WERI-Rb-1 (cell line): ENCODE measurements at regions not wholly inside any gene's neighbourhood (a gene's known extent, or its start where the extent isn't known, plus 50 kb on each side); places are given as distances from the start of the nearest gene placed in this dataset.

Experiments used
- DNase-seq: peaks from one replicate; pipeline ENCODE4 v3.0.0-alpha.2; 2020
- H3K27ac ChIP-seq: fragments of 250-450 bp; sonication (Bioruptor Pico); 2 replicates; pipeline ENCODE4 v1.5.1; 2020; ENCODE audit warnings: mild to moderate bottlenecking, moderate library complexity
- H3K27me3 ChIP-seq: fragments of 250-450 bp; sonication (Bioruptor Pico); 2 replicates; pipeline ENCODE4 v1.5.1; 2021; ENCODE audit warnings: mild to moderate bottlenecking, low read depth, moderate library complexity; ENCODE audit not compliant: insufficient read depth, severe bottlenecking
- H3K36me3 ChIP-seq: fragments of 250-450 bp; sonication (Bioruptor Pico); 2 replicates; pipeline ENCODE4 v1.5.1; 2020; ENCODE audit warnings: mild to moderate bottlenecking, moderate library complexity
- H3K4me3 ChIP-seq: 2 replicates; pipeline ENCODE4 v1.5.1; 2011; ENCODE audit warnings: low read depth, mild to moderate bottlenecking, control low read depth, low read length
- H3K9me3 ChIP-seq: fragments of 250-450 bp; sonication (Bioruptor Pico); 2 replicates; pipeline ENCODE4 v1.5.1; 2021; ENCODE audit warnings: mild to moderate bottlenecking, moderate library complexity; ENCODE audit not compliant: severe bottlenecking
- CTCF ChIP-seq: IDR thresholded peaks from 2 replicates; pipeline ENCODE4 v1.5.1; 2011; ENCODE audit warnings: low read depth, mild to moderate bottlenecking, control low read depth, inconsistent platforms, low read length

GRCh38 chr2:120496759-120497158 is 150.8 kb downstream of the INHBB start:
- no peak overlapping the region for H3K27ac ChIP-seq
- DNase-seq = no peak
- no peaks in the 10 kb centered on the region for H3K27me3 ChIP-seq
- no peaks in the 10 kb centered on the region for H3K36me3 ChIP-seq
- no peaks in the 10 kb centered on the region for H3K9me3 ChIP-seq
- no peak for TF ChIP-seq CTCF
- H3K4me3 ChIP-seq = no peak overlapping the region

- Histone ChIP-seq H3K4me3 (no peak overlapping the region), H3K27me3 (no peaks in the 10 kb centered on the region), H3K36me3 (no peaks in the 10 kb centered on the region), H3K27ac (no peak overlapping the region), H3K9me3 (no peaks in the 10 kb centered on the region)
- TF ChIP-seq CTCF = no peak
- no peak for DNase-seq
These were observed 151.5 kb downstream of the INHBB start for GRCh38 chr2:120497261-120497977.

- no peak overlapping the region for H3K4me3 ChIP-seq
- no peak for DNase-seq
- no peaks in the 10 kb centered on the region for H3K27me3 ChIP-seq
- no peak for TF ChIP-seq CTCF
- H3K36me3 ChIP-seq = no peaks in the 10 kb centered on the region
- H3K27ac ChIP-seq = no peak overlapping the region
- no peaks in the 10 kb centered on the region for H3K9me3 ChIP-seq
These were observed 152.2 kb downstream of the INHBB start for GRCh38 chr2:120498121-120498520.

- Histone ChIP-seq H3K9me3 (no peaks in the 10 kb centered on the region), H3K4me3 (no peak overlapping the region), H3K27ac (no peak overlapping the region), H3K36me3 (no peaks in the 10 kb centered on the region), H3K27me3 (no peaks in the 10 kb centered on the region)
- DNase-seq = no peak
- no peak for TF ChIP-seq CTCF
These were observed 152.8 kb downstream of the INHBB start for GRCh38 chr2:120498576-120499394.

- Histone ChIP-seq H3K36me3 (no peaks in the 10 kb centered on the region), H3K27ac (no peak overlapping the region), H3K9me3 (no peaks in the 10 kb centered on the region), H3K4me3 (no peak overlapping the region), H3K27me3 (no peaks in the 10 kb centered on the region)
- no peak for TF ChIP-seq CTCF
- DNase-seq = no peak
These were observed 154.0 kb downstream of the INHBB start for GRCh38 chr2:120499784-120500495.
